ENCODE measurements at regions not wholly inside any gene's neighbourhood (a gene's known extent, or its start where the extent isn't known, plus 50 kb on each side); places are given as distances from the start of the nearest gene placed in this dataset.

DNA sequence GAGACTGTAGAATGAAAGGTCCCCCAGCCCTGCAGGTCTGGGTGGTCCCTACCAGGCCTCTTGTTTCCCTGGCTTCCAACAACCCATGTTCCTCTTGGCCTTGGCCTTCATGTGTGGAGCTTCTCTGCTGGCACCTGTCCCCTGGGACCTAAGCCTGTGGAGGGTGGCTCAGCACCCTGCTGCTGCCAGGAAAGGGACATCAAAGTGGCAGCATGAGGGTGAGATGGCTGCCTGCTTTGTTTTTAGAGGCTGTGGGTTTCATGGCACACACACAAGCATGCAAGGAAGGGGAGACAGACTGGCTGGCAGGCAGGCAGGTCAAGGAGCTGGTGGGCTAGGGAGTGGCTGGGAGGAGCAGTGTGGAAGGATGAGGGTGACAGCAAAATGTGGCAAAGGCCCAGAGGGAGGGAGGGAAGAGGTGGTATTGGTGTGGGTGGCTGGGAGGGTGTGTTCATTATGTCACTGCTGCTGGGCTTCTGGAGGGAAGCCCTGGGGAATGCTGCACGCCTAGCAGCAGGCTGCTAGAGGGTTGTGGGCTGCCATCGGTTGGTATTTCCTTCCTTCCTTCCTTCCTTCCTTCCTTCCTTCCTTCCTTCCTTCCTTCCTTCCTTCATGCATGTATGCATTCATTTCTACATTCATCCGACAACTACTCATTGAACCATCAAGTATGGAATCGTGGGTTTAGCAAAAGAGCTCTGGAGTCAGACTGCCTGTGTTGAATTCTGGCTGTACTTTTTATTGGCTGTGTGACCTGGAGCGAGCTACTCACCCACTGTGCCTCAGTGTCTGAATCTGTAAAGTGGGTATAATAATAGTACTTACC, 128.7 kb upstream of the PJA1 start:
- 78 to 84% methylated on average over 5 of the region's 5 CpGs for WGBS, 2 donors

DNA sequence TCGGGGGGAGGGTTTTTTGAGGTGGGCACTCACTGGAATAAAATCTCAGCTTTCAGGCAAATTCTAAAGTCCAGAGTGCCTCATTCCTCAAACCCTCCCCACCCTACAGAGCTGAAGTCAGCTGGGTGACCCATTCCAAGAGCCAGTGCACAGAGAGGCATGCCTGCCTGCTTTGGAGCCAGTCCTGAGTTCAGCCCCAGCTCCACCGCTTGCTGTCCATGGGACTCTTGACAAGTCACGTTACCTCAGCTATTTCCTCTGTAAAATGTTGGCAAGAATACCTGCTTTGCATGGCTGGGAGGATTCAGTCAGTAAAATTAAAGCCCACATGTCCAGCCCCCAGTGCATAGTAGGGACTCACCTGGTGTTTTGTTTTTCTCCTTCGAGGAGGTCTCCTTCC, 125.9 kb upstream of the PJA1 start:
- Histone ChIP-seq H3K36me3 (no peaks in the 10 kb centered on the region), H3K27me3 (peaks cover 0 to 39% (median 0%) of the 10 kb centered on the region in 7 donors), H3K27ac (no peak overlapping the region), H3K9me3 (no peaks in the 10 kb centered on the region), H3K4me1 (peaks cover 0 to 4% (median 3%) of the 10 kb centered on the region in 9 donors), H3K4me3 (no peak overlapping the region)
- DNase-seq: no peak
- WGBS, 2 donors: 20 to 37% methylated on average over 4 of the region's 4 CpGs
- intact Hi-C loops (cut with DNase I): loop anchor here in 2 of 10 donors (10.0 kb wide), 1 partner anchor 94 kb away; no protein-coding TSS in a partner anchor
- TF ChIP-seq, protein P1, sequence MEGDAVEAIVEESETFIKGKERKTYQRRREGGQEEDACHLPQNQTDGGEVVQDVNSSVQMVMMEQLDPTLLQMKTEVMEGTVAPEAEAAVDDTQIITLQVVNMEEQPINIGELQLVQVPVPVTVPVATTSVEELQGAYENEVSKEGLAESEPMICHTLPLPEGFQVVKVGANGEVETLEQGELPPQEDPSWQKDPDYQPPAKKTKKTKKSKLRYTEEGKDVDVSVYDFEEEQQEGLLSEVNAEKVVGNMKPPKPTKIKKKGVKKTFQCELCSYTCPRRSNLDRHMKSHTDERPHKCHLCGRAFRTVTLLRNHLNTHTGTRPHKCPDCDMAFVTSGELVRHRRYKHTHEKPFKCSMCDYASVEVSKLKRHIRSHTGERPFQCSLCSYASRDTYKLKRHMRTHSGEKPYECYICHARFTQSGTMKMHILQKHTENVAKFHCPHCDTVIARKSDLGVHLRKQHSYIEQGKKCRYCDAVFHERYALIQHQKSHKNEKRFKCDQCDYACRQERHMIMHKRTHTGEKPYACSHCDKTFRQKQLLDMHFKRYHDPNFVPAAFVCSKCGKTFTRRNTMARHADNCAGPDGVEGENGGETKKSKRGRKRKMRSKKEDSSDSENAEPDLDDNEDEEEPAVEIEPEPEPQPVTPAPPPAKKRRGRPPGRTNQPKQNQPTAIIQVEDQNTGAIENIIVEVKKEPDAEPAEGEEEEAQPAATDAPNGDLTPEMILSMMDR (IDR thresholded peaks at IDR 0.05): no peak
- ATAC-seq: peak in 1 of 8 donors; percentile 30

More for the DNA sequence above, 128.7 kb upstream of the PJA1 start:
- TF ChIP-seq, protein P1 (IDR thresholded peaks at IDR 0.05): no peak
- intact Hi-C loops (cut with DNase I): loop anchor here in 2 of 10 donors (10.0 kb wide), 1 partner anchor 91 kb away; no protein-coding TSS in a partner anchor
- H3K4me3 ChIP-seq: no peak overlapping the region
- H3K27me3 ChIP-seq: peaks cover 0 to 22% (median 0%) of the 10 kb centered on the region in 7 donors
- ATAC-seq (no peak), DNase-seq (no peak)
- no peaks in the 10 kb centered on the region for H3K4me1 ChIP-seq
- no peaks in the 10 kb centered on the region for H3K36me3 ChIP-seq
- no peak overlapping the region for H3K27ac ChIP-seq
- H3K9me3 ChIP-seq: no peaks in the 10 kb centered on the region

DNA sequence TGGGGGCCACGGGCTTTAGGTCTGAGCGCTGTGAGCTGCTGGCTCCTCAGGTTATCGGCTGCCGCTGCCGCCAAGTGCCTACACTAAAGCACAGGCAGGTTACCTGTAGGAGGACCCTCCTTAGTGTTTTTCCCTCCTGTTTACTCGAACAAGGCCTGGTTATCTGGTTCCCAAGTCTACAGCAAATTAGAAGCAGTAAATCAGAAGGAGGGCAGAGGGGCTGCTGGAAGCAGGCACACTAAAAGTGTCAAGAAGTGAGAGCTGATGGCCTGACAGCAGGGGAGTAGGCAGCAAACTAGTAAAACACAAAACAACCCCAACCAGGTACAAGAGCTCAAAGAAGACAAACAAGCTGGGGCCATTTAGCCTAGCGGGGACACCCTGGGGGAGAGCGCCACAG, 125.0 kb upstream of the PJA1 start:
- Histone ChIP-seq H3K27me3 (peaks cover 0 to 47% (median 0%) of the 10 kb centered on the region in 7 donors), H3K9me3 (no peaks in the 10 kb centered on the region), H3K4me3 (no peak overlapping the region), H3K27ac (no peak overlapping the region), H3K36me3 (no peaks in the 10 kb centered on the region), H3K4me1 (peaks cover 0 to 10% (median 5%) of the 10 kb centered on the region in 9 donors)
- 87 to 88% methylated on average over 8 of the region's 8 CpGs for WGBS, 2 donors
- DNase-seq (no peak), ATAC-seq (no peak)
- intact Hi-C loops (cut with DNase I): loop anchor here in 2 of 10 donors (10.0 kb wide), 1 partner anchor 95 kb away; no protein-coding TSS in a partner anchor
- TF ChIP-seq, protein P1 (IDR thresholded peaks at IDR 0.05): no peak

DNA sequence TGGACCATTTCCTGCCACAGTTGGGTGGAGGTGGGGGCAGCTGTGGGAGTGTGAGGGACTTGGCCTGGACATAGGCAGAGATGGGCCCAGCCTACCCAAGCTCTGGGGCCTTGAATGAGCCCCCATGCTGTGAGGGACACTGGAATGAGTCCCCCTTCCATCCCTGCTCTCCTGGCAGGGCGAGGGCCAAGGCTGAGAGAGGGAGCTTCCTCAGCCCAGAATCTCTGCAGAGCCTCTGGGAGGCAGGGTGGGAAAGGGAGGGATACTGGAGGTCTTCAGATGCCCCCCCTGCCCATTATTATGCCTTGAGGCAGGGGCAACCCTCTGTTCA, 124.5 kb upstream of the PJA1 start:
- no peaks in the 10 kb centered on the region for H3K9me3 ChIP-seq
- ATAC-seq (no peak), DNase-seq (no peak)
- no peaks in the 10 kb centered on the region for H3K36me3 ChIP-seq
- H3K27ac ChIP-seq: no peak overlapping the region
- TF ChIP-seq, protein P1 (IDR thresholded peaks at IDR 0.05): no peak
- H3K27me3 ChIP-seq: peaks cover 0 to 51% (median 0%) of the 10 kb centered on the region in 7 donors
- peaks cover 0 to 10% (median 5%) of the 10 kb centered on the region in 9 donors for H3K4me1 ChIP-seq
- no peak overlapping the region for H3K4me3 ChIP-seq
- intact Hi-C loops (cut with DNase I): loop anchor here (5.0 to 10.0 kb wide), 9 partner anchors 55 to 1095 kb away; partner anchors contain the start of gene EFNB1 (in 3 of the 10)
- 67 to 100% methylated on average over 1 of the region's 1 CpG for WGBS, 2 donors

Data from heart right ventricle (tissue), 16 donors.